Fibroblast of mammary gland (primary cell): ENCODE measurements at regions not wholly inside any gene's neighbourhood (a gene's known extent, or its start where the extent isn't known, plus 50 kb on each side); places are given as distances from the start of the nearest gene placed in this dataset.

Experiments
- DNase-seq: peaks from one replicate; pipeline ENCODE4 v3.0.0-alpha.2; 2010; ENCODE audit warnings: low read depth
- H3K4me3 ChIP-seq: 2 replicates; pipeline ENCODE4 v1.5.1; 2011; ENCODE audit warnings: low read depth, mild to moderate bottlenecking, low read length, moderate library complexity; ENCODE audit not compliant: control insufficient read depth
- CTCF ChIP-seq: conservative IDR thresholded peaks from 2 replicates; pipeline ENCODE4 v1.5.1; 2011; ENCODE audit warnings: low read depth, low read length, inconsistent platforms; ENCODE audit not compliant: control insufficient read depth, insufficient read depth

- DNase-seq: no peak
- no peak for TF ChIP-seq CTCF
- H3K4me3 ChIP-seq: no peak overlapping the region
These were observed 287.5 kb downstream of the ELAVL2 start for GRCh38 chr9:23538461-23539003.

GRCh38 chr9:23539311-23539710 lies 286.7 kb downstream of the ELAVL2 start:
- DNase-seq: no peak
- TF ChIP-seq CTCF: no peak
- H3K4me3 ChIP-seq: no peak overlapping the region

- no peak for DNase-seq
- H3K4me3 ChIP-seq: no peak overlapping the region
- TF ChIP-seq CTCF: no peak
These were observed 284.1 kb downstream of the ELAVL2 start for GRCh38 chr9:23541976-23542375.

GRCh38 chr9:23542438-23542837 lies 283.6 kb downstream of the ELAVL2 start:
- no peak for DNase-seq
- no peak for TF ChIP-seq CTCF
- H3K4me3 ChIP-seq: no peak overlapping the region

GRCh38 chr9:23542927-23543326 lies 283.1 kb downstream of the ELAVL2 start:
- no peak for DNase-seq
- TF ChIP-seq CTCF: no peak
- H3K4me3 ChIP-seq: no peak overlapping the region

- DNase-seq: no peak
- no peak overlapping the region for H3K4me3 ChIP-seq
- TF ChIP-seq CTCF: no peak
These were observed 282.6 kb downstream of the ELAVL2 start for GRCh38 chr9:23543419-23543818.

- no peak for TF ChIP-seq CTCF
- DNase-seq: no peak
- H3K4me3 ChIP-seq: no peak overlapping the region
These were observed 280.3 kb downstream of the ELAVL2 start for GRCh38 chr9:23545728-23546127.
